Stimulated activated CD4-positive, alpha-beta T cell treated with anti-CD3 and anti-CD28 coated beads, Interleukin-15, amount 100 ng/mL, for 24 hours (primary cell): ENCODE measurements at regions not wholly inside any gene's neighbourhood (a gene's known extent, or its start where the extent isn't known, plus 50 kb on each side); places are given as distances from the start of the nearest gene placed in this dataset.
"Not testable (repeated sequence)": the region's sequence is repeated elsewhere in the genome, so short reads cannot be mapped to it uniquely, and the experiment has no call there.

Experiments used
- DNase-seq: peaks from one replicate; pipeline ENCODE4 v3.0.0-alpha.2; 2020

GRCh38 chr12:92385296-92385695, 239.7 kb upstream of the BTG1 start:
- no peak for DNase-seq

DNA sequence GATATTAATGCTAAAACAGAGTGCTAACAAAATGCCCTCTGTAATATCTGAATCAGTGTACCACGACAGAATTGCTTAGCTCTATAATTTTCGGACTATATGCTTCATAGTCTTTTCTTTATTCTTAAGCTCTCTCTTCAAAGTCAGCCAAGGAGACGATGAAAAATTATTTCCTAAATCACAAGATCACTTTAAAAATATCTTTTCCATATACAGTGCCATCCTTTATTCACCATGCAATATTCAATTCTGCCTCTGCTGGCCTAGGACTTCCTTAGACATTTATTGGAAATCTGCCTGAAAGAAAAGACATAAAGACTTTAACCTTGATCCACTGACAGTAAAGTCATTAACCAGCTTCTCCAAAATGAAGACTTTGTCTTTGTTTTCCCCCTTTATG, 238.9 kb upstream of the BTG1 start:
- DNase-seq = no peak

GRCh38 chr12:92382383-92382878, 236.8 kb upstream of the BTG1 start:
- DNase-seq = no peak

DNA sequence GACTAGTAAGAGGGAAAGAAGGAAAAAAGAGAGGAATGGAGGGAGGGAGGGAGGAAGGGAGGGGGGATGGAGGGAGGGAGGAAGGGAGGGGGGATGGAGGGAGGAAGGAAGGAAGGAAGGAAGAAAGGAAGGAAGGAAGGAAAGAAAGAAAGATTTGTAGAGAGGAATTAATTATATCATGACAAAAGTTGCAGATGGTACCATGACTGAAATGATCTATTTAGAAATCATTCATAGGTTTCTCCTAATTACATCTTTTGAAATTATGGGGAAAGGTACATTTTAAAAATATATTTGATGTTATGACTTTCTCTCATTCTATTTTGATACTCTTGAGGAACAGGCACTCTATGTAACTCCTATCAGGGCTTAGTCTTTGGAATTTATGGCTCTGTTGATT, 236.2 kb upstream of the BTG1 start:
- no peak for DNase-seq

DNA sequence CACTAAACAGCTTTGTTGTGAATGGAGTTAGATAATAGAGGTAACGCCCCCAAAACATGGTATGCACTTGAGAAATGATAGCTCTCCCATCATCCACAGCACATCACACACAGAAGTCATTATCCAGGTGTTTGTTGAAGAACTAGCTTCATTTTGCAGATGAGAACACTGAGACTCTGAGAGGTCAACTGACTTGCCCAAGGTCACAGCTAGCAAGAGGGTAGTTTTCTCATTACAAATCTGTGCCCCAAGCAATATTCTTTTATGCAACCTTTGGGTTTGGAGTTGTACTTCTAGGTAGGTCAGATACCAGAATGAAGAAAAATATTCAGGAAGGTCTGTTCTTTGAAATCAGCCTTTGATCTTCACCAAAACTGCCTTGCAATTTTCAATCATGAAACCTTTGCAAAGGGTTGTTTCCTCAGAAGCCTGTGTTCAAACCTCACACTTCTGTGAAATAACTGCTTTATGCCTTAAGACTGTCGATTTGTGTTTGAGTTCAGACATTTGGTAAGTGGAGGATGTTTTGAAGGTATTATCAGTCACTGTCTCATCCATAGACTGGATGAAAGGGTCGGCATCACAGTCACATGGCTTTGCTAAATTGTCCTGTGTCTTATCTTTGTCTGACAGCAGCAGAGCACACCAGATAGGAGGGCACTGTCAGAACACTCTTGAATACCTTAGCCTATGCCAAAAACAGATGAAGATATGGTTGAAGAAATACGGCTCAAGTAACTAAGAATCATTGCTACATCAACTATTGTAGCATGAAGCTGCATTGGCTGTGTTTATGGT, 233.2 kb upstream of the BTG1 start:
- DNase-seq = no peak

DNA sequence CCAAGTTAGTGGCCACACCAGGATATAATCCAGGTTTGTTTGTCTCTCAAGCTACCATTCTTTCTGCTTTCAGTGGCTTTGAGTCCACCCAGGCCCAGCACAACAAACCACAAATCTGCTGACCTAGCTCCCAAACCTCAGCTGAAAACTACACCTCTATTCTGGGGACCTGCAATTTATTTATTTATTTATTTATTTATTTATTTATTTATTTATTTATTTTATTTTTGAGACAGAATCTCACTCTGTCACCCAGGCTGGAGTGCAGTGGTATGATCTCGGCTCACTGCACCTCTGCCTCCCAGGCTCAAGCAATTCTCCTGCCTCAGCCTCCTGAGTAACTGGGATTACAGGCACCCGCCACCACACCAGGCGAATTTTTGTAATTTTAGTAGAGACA, 229.9 kb upstream of the BTG1 start:
- DNase-seq = not testable (repeated sequence)

- no peak for DNase-seq
Observed at GRCh38 chr12:92370828-92371227, 225.2 kb upstream of the BTG1 start.

DNA sequence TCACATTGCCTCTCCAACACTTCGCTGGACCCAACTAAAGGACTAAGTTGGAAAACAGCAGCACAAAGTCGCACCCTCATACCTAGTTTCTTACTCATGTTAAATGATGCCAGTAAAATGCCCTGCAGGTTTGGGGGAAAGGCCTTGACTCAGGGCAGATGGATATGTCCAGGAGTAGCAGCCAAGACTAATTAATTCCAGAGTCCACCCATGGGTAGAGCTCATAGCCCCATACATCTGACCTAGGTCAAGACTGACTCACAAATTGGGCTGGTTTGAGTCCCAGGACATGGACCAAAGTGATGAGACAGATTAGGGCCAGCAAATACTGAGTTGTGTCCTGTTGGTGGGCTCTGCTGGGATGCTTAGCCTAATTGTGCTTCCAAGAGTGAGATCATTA, 224.0 kb upstream of the BTG1 start:
- DNase-seq = no peak

DNA sequence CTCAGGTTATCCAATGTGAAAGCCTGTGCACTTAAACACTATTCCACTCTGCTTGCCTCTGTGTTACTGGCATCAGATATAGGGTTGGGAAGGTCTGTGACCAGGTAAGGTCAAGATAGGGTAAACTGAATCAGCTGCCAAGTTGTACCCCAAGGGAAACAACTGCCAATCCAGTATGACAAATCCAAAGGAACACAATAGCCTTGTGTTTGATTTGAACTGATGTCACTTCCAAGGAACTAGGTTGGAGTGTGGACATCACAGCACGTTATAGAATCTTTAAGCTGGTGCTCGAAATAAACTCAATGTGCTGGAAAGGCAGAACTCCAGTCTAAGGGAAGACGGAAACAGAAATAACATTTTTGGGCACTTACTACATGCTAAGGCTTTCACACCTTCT, 223.4 kb upstream of the BTG1 start:
- no peak for DNase-seq

DNA sequence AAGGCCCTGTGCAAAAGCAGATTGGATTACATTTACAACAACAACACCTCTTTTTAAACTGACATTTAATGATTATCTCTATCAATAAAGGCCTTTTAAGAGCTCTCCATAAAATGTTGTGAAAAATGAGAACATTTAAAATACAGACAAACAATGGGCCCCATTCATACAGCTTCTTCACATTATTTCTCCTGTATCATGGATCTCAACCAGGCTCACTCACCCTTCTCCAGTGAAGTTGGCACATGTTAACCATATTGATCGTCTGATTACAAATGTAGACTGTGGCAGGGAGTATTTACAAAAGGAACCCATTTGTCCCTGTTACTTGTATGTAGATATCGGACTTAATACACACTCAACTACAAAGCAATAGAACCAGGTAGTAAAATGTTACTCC, 220.2 kb upstream of the BTG1 start:
- DNase-seq = no peak

DNA sequence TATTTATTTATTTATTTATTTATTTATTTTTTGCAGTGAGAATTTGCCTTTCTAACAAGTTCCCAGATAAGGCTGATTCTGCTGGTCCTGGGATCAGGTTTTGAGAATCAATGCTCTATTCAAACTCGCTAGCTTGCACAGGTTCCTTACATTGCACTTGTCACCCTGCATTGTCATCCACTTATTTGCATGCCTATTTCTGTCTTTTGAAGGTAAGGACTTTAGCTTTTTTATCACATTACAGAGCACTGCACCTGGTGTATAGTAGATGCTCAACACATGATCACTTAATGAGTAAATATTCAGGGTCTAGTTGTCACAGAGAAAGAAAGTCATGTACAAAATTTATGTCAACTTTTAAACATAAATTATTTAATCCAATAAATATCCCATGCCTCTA, 219.7 kb upstream of the BTG1 start:
- DNase-seq = no peak

DNA sequence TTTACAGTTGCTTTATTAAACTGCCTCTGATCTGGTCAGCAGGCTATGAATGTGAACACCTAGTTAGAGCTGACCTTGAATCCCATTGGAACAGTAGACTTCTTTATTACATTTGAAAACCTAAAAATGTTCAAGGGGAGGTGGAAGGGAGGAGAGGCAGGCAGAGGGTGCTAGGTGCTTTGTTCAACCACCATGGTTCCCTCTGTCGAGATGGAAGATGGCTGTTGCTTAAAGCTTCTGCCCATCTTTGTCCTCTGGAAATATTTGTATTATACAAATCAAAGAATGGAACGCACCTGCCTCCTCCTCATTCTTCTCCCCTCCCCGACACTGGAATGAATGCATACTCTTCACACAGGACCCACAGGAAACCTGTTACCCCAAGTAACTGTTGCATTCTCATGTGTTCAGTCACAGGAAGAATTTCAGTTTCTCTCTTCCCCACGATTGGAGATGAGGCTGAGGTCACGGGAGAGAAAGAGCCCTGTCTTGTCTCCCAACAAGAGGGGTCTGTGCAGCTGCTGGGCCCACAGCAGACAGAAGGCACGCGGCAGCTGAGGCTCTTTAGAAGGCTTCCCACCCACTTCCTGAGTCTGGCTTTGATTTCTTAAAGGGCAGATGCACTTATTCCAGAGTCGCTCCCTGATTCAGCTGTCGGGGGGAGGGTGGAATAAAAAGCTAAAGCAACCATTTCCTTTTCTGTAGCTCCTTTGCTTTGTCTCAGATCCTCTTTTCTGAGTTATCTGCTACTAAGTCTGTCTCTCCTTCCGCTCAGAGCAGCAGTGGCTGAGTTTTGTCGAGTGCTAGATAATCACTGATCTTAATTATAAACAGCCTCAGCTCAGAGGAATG, 217.9 kb upstream of the BTG1 start:
- DNase-seq = peak; percentile 51

DNA sequence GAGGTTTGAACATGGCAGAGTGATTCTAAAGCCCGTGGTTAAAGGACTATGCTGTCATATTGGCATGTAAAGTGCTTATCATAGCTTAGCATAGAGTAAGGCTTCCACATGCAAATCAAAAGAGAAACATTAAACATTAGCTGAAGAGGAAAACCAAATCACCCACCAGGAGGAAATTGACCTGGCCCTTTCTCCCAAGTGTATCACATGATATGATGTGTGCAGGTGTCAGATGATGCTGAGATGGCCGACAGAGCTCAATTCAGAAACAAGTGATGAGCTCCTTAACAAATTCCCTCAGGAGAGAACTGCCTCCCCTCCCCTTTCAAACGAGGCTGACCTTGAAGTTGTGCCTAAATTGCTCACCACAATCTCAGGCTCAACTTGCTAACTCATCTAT, 217.1 kb upstream of the BTG1 start:
- DNase-seq = no peak

DNA sequence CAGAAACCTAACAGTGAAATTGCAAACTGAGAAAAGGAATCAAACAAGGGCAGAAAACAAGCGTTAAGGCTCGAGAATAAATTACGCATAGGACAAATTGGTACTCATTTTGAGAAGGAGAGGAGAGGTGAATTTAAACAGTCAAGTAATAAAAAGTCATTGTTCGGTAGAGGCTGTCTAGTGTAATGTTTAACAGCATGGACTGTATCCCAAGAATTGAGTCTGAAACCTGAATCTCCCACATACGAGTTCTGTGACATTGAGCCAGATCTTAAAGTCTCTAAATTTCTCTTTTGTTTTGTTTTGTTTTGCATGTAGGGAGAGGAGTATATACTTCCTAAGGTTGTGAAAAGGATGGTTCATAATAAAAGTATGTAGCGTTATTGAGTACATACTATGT, 216.5 kb upstream of the BTG1 start:
- DNase-seq = no peak

GRCh38 chr12:92360543-92360942, 214.9 kb upstream of the BTG1 start:
- DNase-seq = no peak

DNA sequence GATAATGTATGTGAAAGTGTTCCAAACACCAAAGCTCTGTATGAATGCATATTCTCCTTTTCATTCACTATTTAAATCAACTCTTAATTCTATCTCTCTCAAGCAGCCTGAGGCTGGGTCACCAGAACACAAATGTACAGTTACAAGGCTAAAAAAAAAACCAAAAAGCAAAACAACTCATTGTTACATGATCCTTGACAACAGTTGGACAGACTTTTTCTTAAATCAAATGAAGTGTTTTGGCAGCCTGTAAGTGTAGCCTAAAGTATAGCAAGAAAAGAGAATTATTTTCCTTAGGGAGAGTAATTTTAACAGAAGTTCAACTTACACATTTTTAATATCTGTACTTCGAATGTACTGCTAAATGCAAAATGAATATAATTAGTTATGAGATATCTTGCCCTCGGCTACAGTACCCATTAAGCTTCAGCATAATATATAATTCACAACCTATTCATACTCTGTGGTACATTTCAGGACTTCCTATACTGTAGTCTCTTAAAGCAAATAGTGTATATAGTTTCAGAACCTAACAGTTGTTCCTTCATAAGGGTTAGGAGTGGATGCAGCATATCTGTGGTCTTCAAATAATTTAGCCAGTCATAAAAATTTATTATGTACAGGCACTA, 214.0 kb upstream of the BTG1 start:
- no peak for DNase-seq

DNA sequence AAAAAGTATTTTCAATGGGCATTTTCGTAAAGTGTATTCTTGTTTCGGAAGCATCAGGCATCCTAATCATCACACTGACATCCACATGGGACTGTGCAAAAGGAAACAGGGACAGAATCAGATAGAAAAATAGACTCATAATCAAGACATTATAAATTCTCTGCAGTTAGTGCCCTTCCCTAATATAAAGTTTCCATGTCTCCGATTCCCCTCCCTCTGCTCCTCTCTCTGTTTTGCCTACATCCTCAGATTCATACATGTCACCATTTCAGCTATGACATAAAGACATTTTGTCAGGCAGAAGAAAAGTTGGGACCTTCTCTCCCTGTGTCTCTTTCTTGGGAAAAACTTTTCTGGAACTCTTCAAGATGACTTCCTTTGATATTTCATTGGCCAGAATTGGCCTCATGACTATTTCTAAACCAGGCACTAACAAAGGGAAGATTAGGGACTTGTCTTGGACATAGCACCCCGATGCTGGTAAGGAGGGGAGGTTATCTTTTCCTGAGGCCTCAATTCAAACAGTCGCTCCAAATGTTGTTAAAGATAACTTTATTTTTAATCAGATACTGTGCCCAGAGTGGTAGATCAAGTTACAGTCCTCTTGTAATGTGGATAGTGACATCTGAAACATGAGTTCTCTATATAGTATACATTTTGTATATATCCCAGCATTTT, 212.1 kb upstream of the BTG1 start:
- DNase-seq = no peak

- DNase-seq = no peak
Observed at GRCh38 chr12:92356425-92356824, 210.8 kb upstream of the BTG1 start.

- DNase-seq = no peak
Observed at GRCh38 chr12:92349635-92350034, 204.0 kb upstream of the BTG1 start.

GRCh38 chr12:92342574-92342973, 196.9 kb upstream of the BTG1 start:
- DNase-seq = no peak

DNA sequence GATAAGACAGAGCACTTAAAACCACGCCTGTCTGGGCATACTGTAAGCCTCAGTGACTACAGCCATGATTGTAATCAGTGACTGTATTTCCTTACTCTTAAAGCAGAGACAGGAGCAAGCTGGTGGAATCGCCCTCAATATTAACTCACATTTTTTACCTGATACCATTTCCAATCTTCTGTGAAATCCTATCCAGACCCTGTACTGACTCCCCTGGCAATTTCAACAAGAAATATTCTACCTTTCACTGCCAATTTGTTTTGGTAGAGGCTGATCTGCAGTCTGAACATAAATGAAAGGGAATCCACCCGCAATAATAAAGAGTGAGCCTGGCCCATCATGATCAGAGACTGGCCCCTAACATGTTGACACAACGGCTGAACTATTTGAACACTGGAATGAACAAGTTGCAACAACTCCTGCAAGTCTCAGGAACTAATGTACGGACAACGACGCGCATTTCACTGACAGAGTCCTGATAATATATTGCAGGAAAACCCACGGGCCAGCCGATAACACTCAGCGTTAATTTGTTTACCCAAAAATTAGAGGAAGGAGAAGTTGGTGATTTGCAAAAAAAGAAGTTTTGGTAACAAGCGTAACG, 195.5 kb upstream of the BTG1 start:
- no peak for DNase-seq

- no peak for DNase-seq
Observed at GRCh38 chr12:92340441-92341064, 194.9 kb upstream of the BTG1 start.
